ENCODE measurements at regions not wholly inside any gene's neighbourhood (a gene's known extent, or its start where the extent isn't known, plus 50 kb on each side); places are given as distances from the start of the nearest gene placed in this dataset.

DNA sequence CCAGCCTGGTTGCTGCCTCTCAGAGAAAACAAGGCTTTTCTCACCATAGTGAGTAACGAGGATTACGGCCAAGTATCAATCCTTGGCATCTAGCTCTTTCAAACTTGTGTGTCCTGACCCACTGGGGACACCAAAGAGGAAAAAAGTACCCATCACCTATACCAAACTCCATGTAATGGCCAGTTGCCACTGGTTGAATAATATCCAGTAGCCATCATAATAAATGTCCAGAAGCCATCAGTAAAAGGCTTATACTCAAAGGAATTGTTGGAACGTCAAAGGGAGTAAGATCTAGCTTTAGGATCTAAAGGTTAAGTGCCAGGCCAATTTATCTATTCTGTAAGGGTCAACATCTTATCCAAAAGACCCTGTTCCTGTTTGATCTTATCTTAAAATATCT, 91.1 kb downstream of the PTPRS start:
- Histone ChIP-seq H3K4me3 (no peak overlapping the region), H3K36me3 (no peaks in the 10 kb centered on the region), H3K9me3 (no peaks in the 10 kb centered on the region), H3K27me3 (replicated peaks; ENCODE audit: insufficient read depth) (no peaks in the 10 kb centered on the region), H3K4me1 (replicated peaks) (no peaks in the 10 kb centered on the region), H3K27ac (peak overlapping the region in 1 of 2 donors; percentile 31)
- intact Hi-C loops (cut with DNase I), result no loop called here
- TF ChIP-seq POLR2AphosphoS5 (IDR thresholded peaks at IDR 0.05) (no peak), POLR2A (IDR thresholded peaks at IDR 0.05) (no peak)
- TF ChIP-seq, protein P1, sequence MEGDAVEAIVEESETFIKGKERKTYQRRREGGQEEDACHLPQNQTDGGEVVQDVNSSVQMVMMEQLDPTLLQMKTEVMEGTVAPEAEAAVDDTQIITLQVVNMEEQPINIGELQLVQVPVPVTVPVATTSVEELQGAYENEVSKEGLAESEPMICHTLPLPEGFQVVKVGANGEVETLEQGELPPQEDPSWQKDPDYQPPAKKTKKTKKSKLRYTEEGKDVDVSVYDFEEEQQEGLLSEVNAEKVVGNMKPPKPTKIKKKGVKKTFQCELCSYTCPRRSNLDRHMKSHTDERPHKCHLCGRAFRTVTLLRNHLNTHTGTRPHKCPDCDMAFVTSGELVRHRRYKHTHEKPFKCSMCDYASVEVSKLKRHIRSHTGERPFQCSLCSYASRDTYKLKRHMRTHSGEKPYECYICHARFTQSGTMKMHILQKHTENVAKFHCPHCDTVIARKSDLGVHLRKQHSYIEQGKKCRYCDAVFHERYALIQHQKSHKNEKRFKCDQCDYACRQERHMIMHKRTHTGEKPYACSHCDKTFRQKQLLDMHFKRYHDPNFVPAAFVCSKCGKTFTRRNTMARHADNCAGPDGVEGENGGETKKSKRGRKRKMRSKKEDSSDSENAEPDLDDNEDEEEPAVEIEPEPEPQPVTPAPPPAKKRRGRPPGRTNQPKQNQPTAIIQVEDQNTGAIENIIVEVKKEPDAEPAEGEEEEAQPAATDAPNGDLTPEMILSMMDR (IDR thresholded peaks at IDR 0.05), result no peak
- WGBS, result 89% methylated on average over 3 of the region's 3 CpGs
- DNase-seq (ENCODE audit: low spot score), result no peak

DNA sequence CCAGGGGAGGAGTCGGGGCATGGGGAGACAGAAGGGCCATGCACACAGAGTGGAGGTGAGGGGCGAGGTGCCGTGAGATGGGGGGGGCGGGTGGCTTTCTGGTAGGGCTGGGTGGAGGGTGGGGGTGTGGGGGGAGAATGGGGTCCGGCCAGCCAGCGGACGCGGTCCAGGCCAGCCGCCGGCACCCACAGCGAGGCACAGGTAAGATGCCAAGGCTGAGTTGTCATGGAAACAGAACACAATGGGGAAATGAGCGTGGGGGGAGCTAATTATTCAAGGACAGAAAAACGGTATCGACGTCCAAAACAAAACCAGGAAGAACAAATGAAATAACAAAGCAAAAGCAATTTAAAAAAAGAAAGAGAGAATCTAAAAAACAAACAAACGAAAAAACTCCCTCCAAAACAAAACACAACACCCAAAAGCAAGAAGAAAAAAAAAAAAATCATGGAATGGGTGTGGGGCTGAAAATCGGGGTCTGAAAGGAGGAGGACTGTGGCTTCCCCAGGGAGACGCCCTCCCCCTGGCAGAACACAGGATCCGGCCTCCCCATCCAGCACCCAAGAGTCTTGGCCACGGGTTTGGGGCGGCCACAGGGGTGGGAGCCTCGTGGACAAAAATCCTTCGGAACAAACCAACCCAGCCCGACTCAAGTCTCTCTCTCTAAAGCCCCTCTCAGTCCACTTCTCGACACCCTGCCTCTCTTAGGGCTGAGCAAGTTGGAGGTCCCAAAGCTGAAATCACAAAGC, 92.5 kb downstream of the PTPRS start:
- Histone ChIP-seq H3K27ac (no peak overlapping the region), H3K36me3 (no peaks in the 10 kb centered on the region), H3K27me3 (replicated peaks; ENCODE audit: insufficient read depth) (no peaks in the 10 kb centered on the region), H3K9me3 (no peaks in the 10 kb centered on the region), H3K4me1 (replicated peaks) (no peaks in the 10 kb centered on the region), H3K4me3 (no peak overlapping the region)
- no peak for TF ChIP-seq POLR2AphosphoS5 (IDR thresholded peaks at IDR 0.05)
- TF ChIP-seq, protein P1 (IDR thresholded peaks at IDR 0.05), result no peak
- no peak for TF ChIP-seq POLR2A (IDR thresholded peaks at IDR 0.05)
- 72% methylated on average over 25 of the region's 25 CpGs for WGBS
- intact Hi-C loops (cut with DNase I), result no loop called here
- no peak for DNase-seq (ENCODE audit: low spot score)

DNA sequence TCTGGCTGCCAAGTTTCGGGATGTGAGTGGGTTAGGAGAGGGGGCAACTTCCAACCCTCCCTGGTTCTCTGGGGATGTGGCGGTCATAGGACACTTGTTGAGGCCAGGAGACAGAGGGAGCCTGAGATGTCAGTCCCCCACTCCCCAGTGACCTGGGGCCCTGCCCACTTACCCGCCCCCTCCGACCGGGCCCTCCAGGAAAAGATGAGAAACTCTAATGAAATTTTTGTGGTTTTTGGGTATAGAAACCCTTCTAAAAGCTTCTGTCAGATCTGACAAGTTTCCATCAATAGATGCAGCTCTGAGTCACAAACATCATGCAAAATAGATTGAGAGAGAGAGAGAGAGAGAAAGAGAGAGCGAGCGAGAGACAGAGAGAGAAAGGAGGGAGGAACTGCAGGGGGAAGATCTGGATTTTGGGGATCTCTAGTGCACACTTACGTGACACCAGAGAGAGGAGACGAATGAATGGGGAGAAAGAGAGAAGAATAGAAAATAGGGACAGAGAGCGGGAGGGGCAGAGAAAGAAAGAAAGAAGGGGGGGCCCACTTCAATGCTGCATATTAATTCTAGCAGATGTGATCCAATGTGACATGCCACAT, 94.0 kb downstream of the PTPRS start:
- H3K27ac ChIP-seq, result no peak overlapping the region
- intact Hi-C loops (cut with DNase I), result no loop called here
- H3K9me3 ChIP-seq, result no peaks in the 10 kb centered on the region
- H3K27me3 ChIP-seq (replicated peaks; ENCODE audit: insufficient read depth), result no peaks in the 10 kb centered on the region
- DNase-seq (ENCODE audit: low spot score), result no peak
- H3K36me3 ChIP-seq, result no peaks in the 10 kb centered on the region
- H3K4me3 ChIP-seq, result no peak overlapping the region
- no peak for TF ChIP-seq POLR2A (IDR thresholded peaks at IDR 0.05)
- no peak for TF ChIP-seq POLR2AphosphoS5 (IDR thresholded peaks at IDR 0.05)
- TF ChIP-seq, protein P1 (IDR thresholded peaks at IDR 0.05), result no peak
- H3K4me1 ChIP-seq (replicated peaks), result no peaks in the 10 kb centered on the region
- WGBS, result 82% methylated on average over 10 of the region's 10 CpGs

DNA sequence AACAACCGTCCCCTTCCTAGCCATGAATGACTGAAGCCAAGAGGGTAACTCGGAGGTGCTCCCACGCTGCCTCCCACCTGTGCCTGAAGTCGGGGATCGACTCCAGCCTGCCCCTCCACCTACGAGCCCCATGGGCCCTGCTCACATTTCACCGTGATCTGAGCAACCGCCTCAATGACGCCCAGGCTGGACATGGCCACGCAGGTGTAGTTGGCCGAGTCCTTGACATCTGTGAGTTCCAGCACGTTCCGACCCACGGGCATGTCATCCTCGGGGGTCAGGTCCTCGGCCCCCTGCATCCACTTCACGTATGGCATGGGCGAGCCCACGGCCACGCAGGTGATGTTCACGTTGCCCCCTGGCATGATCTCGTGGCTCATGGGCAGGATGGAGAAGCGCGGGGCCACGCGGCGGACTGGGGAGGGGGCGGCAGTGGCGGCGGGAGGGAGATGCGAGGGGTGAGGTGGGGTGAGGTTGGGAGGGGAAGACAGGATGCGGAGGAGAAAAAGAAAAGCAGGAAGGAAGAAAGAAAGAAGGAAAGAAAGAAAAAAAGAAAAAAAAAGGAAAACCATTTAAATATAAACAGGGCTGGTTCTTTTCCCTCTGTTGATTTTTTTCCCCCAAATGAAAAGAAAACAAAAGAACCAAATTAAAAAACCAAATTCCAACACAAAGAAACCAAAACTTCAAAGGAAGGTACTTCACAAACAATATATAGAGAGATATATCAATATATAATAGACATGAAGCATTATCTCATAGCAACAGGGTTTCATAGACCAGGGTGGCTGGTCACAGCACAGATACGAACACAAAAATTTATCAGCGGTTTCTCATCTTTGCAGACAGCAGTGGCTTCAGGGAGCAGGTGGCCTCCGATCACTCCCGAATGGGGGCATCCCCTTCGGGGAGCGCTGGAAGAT, 94.7 kb downstream of the PTPRS start:
- Histone ChIP-seq H3K27ac (no peak overlapping the region), H3K4me1 (replicated peaks) (no peaks in the 10 kb centered on the region), H3K36me3 (no peaks in the 10 kb centered on the region), H3K27me3 (replicated peaks; ENCODE audit: insufficient read depth) (no peaks in the 10 kb centered on the region), H3K4me3 (no peak overlapping the region), H3K9me3 (no peaks in the 10 kb centered on the region)
- intact Hi-C loops (cut with DNase I), result no loop called here
- DNase-seq (ENCODE audit: low spot score), result no peak
- WGBS, result 91% methylated on average over 38 of the region's 38 CpGs
- TF ChIP-seq POLR2AphosphoS5 (IDR thresholded peaks at IDR 0.05) (no peak), POLR2A (IDR thresholded peaks at IDR 0.05) (no peak)
- TF ChIP-seq, protein P1 (IDR thresholded peaks at IDR 0.05), result no peak
